Astrocyte (in vitro differentiated cells and primary cell): ENCODE measurements at regions not wholly inside any gene's neighbourhood (a gene's known extent, or its start where the extent isn't known, plus 50 kb on each side); places are given as distances from the start of the nearest gene placed in this dataset.

ENCODE experiments used
- EZH2 ChIP-seq: IDR thresholded peaks from 2 replicates; pipeline ENCODE4 v1.6.1; 2012; ENCODE audit warnings: mild to moderate bottlenecking, low read length, inconsistent platforms; ENCODE audit not compliant: insufficient read depth
- TF ChIP-seq, protein P1 (sequence below): IDR thresholded peaks from 2 replicates; pipeline ENCODE4 v1.5.1; 2011; ENCODE audit warnings: low read depth, mild to moderate bottlenecking, inconsistent platforms, low read length, moderate library complexity; ENCODE audit not compliant: insufficient read depth

DNA sequence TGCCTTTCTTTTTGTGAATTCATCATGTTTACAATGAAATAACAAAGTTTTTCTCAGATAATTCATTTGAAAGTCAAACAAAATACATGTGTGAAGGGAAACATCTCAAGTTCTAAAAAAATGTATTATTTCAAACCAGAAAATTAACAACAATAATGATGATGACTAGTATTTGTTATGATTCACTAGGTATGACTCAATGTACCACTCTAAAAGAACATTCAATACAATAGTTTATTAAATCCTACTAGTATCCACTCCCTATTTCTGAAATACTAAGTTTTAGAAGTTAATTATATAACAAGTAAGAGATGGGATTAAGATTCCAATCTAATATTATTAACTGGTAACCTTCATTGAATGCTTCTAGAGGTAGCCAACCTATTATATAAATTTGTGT, 1444.8 kb upstream of the CDH8 start:
- TF ChIP-seq, protein P1, sequence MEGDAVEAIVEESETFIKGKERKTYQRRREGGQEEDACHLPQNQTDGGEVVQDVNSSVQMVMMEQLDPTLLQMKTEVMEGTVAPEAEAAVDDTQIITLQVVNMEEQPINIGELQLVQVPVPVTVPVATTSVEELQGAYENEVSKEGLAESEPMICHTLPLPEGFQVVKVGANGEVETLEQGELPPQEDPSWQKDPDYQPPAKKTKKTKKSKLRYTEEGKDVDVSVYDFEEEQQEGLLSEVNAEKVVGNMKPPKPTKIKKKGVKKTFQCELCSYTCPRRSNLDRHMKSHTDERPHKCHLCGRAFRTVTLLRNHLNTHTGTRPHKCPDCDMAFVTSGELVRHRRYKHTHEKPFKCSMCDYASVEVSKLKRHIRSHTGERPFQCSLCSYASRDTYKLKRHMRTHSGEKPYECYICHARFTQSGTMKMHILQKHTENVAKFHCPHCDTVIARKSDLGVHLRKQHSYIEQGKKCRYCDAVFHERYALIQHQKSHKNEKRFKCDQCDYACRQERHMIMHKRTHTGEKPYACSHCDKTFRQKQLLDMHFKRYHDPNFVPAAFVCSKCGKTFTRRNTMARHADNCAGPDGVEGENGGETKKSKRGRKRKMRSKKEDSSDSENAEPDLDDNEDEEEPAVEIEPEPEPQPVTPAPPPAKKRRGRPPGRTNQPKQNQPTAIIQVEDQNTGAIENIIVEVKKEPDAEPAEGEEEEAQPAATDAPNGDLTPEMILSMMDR = no peak
- TF ChIP-seq EZH2 = no peak
